Fibroblast of lung (primary cell): ENCODE measurements at regions not wholly inside any gene's neighbourhood (a gene's known extent, or its start where the extent isn't known, plus 50 kb on each side); places are given as distances from the start of the nearest gene placed in this dataset.

Source experiments
- DNase-seq, 2 donors: peaks; one replicate each; pipeline versions ENCODE4 v3.0.0 to v3.0.0-alpha.2; 2010; ENCODE audit warnings: low read depth in 2 of 2
- H2AFZ ChIP-seq: 2 replicates; pipeline ENCODE4 v1.5.1; 2012; ENCODE audit warnings: low read length, control low read depth, inconsistent platforms
- H3K27ac ChIP-seq: 2 replicates; pipeline ENCODE4 v1.5.1; 2011; ENCODE audit warnings: low read length, control low read depth; ENCODE audit not compliant: insufficient read depth
- H3K27me3 ChIP-seq: 2 replicates; pipeline ENCODE4 v1.5.1; 2011; ENCODE audit warnings: mild to moderate bottlenecking, low read length; ENCODE audit not compliant: control insufficient read depth, insufficient read depth
- H3K36me3 ChIP-seq: 2 replicates; pipeline ENCODE4 v1.5.1; 2011; ENCODE audit warnings: low read length; ENCODE audit not compliant: control insufficient read depth, insufficient read depth
- H3K4me1 ChIP-seq: 2 replicates; pipeline ENCODE4 v1.5.1; 2011; ENCODE audit warnings: low read length; ENCODE audit not compliant: control insufficient read depth, insufficient read depth; ENCODE audit errors: extremely low read depth
- H3K4me2 ChIP-seq: 2 replicates; pipeline ENCODE4 v1.5.1; 2011; ENCODE audit warnings: low read length, control low read depth; ENCODE audit not compliant: insufficient read depth; ENCODE audit errors: extremely low read depth
- H3K4me3 ChIP-seq, 4 experiments: fragments of 200-600 bp in 1 of 4; sonication (generic) in 1 of 4; replicated peaks in 1 of 4; 2 replicates each; pipeline ENCODE4 v1.5.1; 2011 to 2016; ENCODE audit warnings: low read length in 4 of 4, low read depth in 3 of 4, mild to moderate bottlenecking in 3 of 4, control low read depth in 2 of 4, inconsistent platforms in 1 of 4, mixed read lengths in 1 of 4; ENCODE audit not compliant: insufficient read depth in 1 of 4; ENCODE audit errors: control extremely low read depth in 1 of 4
- H3K79me2 ChIP-seq: 2 replicates; pipeline ENCODE4 v1.5.1; 2012; ENCODE audit warnings: mild to moderate bottlenecking, low read length, inconsistent platforms; ENCODE audit not compliant: control insufficient read depth, insufficient read depth
- H3K9ac ChIP-seq: 2 replicates; pipeline ENCODE4 v1.5.1; 2011; ENCODE audit warnings: mild to moderate bottlenecking, low read length, control low read depth; ENCODE audit not compliant: insufficient read depth
- H3K9me3 ChIP-seq: 2 replicates; pipeline ENCODE4 v1.5.1; 2012; ENCODE audit warnings: low read depth, low read length; ENCODE audit not compliant: control insufficient read depth, insufficient read depth
- H4K20me1 ChIP-seq: 2 replicates; pipeline ENCODE4 v1.5.1; 2011; ENCODE audit warnings: low read length; ENCODE audit not compliant: control insufficient read depth, insufficient read depth; ENCODE audit errors: extremely low read depth
- EZH2 ChIP-seq: IDR thresholded peaks from 2 replicates; pipeline ENCODE4 v1.5.1; 2012; ENCODE audit warnings: low read length, control low read depth, mild to moderate bottlenecking; ENCODE audit errors: missing control alignments
- TF ChIP-seq, protein P1 (sequence below), 2 donors: IDR thresholded peaks in 1 of 2; conservative IDR thresholded peaks in 1 of 2; 1 replicate in 1 of 2; 2 replicates in 1 of 2; pipeline ENCODE4 v1.5.1; 2011 to 2012; ENCODE audit warnings: low read length in 2 of 2, control low read depth in 1 of 2, inconsistent platforms in 1 of 2, low read depth in 1 of 2, mild to moderate bottlenecking in 1 of 2

DNA sequence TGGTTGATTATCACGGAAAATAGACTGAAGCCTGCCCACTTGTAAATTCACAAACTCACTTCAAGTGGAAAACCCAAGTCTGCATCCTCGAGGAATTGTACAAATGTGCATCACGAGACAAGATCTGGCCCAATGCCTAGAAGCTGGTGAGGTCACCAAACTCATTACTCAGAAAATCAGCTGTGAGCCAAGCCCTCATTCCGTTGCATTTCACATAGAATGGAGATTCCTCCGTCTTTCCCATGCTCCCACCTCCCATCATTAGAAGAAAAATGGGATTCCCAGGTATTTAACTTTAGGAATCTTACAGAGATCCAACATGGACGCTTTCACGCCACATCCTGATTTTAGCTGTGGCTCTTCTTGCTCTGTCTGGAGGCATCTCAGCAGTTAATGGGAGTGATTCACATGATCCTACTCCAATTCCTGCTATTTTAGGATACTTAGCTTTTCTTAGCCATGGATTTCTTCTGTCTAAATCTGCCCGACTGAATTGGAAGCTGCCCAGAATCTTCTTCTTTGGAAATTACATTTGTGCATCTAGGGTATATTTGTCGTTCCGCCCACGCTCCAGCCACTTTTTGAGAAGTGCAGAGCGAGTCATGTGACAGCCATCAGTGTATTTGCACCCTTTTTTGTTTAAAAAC is 68.7 kb upstream of the STMND1 start:
- H3K27ac ChIP-seq: peak overlapping the region; percentile 74
- TF ChIP-seq EZH2: no peak
- TF ChIP-seq, protein P1, sequence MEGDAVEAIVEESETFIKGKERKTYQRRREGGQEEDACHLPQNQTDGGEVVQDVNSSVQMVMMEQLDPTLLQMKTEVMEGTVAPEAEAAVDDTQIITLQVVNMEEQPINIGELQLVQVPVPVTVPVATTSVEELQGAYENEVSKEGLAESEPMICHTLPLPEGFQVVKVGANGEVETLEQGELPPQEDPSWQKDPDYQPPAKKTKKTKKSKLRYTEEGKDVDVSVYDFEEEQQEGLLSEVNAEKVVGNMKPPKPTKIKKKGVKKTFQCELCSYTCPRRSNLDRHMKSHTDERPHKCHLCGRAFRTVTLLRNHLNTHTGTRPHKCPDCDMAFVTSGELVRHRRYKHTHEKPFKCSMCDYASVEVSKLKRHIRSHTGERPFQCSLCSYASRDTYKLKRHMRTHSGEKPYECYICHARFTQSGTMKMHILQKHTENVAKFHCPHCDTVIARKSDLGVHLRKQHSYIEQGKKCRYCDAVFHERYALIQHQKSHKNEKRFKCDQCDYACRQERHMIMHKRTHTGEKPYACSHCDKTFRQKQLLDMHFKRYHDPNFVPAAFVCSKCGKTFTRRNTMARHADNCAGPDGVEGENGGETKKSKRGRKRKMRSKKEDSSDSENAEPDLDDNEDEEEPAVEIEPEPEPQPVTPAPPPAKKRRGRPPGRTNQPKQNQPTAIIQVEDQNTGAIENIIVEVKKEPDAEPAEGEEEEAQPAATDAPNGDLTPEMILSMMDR (conservative IDR thresholded peaks at IDR 0.05 in 1 of 2, IDR thresholded peaks at IDR 0.05 in 1 of 2; ENCODE audit: low read depth in 1 of 2, low read length in 2 of 2): no peak
- peaks cover 17% of the 10 kb centered on the region for H3K4me1 ChIP-seq
- no peaks in the 10 kb centered on the region for H3K9me3 ChIP-seq
- no peaks in the 10 kb centered on the region for H3K79me2 ChIP-seq
- peak; percentile 95 for DNase-seq
- peak overlapping the region; percentile 4 for H2AFZ ChIP-seq
- H3K27me3 ChIP-seq: no peaks in the 10 kb centered on the region
- no peaks in the 10 kb centered on the region for H3K36me3 ChIP-seq
- peak overlapping the region; percentile 0 to 52 (median 23) for H3K4me3 ChIP-seq
- H3K9ac ChIP-seq: no peak overlapping the region
- no peaks in the 10 kb centered on the region for H4K20me1 ChIP-seq
- H3K4me2 ChIP-seq: peak overlapping the region; percentile 55

DNA sequence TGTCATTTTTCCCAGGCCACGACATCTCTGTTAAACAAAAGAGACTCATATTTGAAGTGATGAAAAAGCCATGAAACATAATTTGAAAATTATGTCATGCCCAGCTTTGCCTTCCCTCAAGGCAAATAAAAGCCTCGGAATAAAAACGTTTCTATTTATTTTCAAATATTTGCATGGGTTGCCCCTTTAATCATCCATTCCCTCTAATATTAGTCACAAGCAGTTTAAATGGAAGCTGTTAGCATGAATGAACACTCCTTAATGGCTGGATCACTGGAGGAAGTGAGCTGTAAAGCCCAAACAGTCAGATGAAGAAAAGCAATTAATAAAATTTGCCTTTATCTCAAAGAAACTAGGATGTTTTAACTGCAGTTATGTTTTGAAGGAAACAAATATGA is 69.3 kb upstream of the STMND1 start:
- no peaks in the 10 kb centered on the region for H3K9me3 ChIP-seq
- H3K27ac ChIP-seq: peak overlapping the region; percentile 74
- TF ChIP-seq EZH2: no peak
- TF ChIP-seq, protein P1 (conservative IDR thresholded peaks at IDR 0.05 in 1 of 2, IDR thresholded peaks at IDR 0.05 in 1 of 2; ENCODE audit: low read depth in 1 of 2, low read length in 2 of 2): no peak
- peak overlapping the region; percentile 55 for H3K4me2 ChIP-seq
- DNase-seq: peak in 1 of 2 donors; percentile 84
- H3K27me3 ChIP-seq: no peaks in the 10 kb centered on the region
- H2AFZ ChIP-seq: no peak overlapping the region
- H3K4me3 ChIP-seq: peak overlapping the region in 2 of 4 experiments; percentile 44 to 52
- H3K4me1 ChIP-seq: peaks cover 17% of the 10 kb centered on the region
- H3K9ac ChIP-seq: no peak overlapping the region
- H3K36me3 ChIP-seq: no peaks in the 10 kb centered on the region
- H3K79me2 ChIP-seq: no peaks in the 10 kb centered on the region
- H4K20me1 ChIP-seq: no peaks in the 10 kb centered on the region

DNA sequence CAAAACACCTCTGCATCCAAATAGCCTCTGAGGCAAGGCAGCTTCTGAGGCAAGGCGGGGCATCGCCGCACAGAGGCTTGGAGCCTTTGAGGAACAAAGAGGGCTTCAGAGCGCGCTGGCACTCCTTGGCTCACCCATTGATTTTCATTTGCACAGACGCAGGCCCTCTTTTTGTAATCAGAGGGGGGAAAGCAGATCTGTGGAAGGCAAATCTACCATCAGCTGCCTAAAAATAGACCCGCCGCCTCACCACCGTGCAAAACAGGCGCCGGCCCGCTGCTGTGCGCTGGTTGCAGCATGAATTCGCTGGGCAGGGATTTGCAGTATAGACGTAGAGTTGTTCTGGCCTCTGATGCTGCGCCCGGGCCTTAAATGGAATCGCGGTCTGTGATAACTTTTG is 69.9 kb upstream of the STMND1 start:
- H3K27ac ChIP-seq: peak overlapping the region; percentile 74
- TF ChIP-seq EZH2: no peak
- TF ChIP-seq, protein P1 (conservative IDR thresholded peaks at IDR 0.05 in 1 of 2, IDR thresholded peaks at IDR 0.05 in 1 of 2; ENCODE audit: low read depth in 1 of 2, low read length in 2 of 2): no peak
- H3K79me2 ChIP-seq: no peaks in the 10 kb centered on the region
- H3K4me2 ChIP-seq: peak overlapping the region; percentile 55
- peak in 1 of 2 donors; percentile 45 for DNase-seq
- H3K4me1 ChIP-seq: peaks cover 17% of the 10 kb centered on the region
- H3K9me3 ChIP-seq: no peaks in the 10 kb centered on the region
- H3K27me3 ChIP-seq: no peaks in the 10 kb centered on the region
- no peak overlapping the region for H3K9ac ChIP-seq
- no peaks in the 10 kb centered on the region for H4K20me1 ChIP-seq
- H3K4me3 ChIP-seq: no peak overlapping the region
- no peak overlapping the region for H2AFZ ChIP-seq
- no peaks in the 10 kb centered on the region for H3K36me3 ChIP-seq
